IMR-90 (cell line): ENCODE measurements at regions not wholly inside any gene's neighbourhood (a gene's known extent, or its start where the extent isn't known, plus 50 kb on each side); places are given as distances from the start of the nearest gene placed in this dataset.

Source experiments
- ATAC-seq: fragments of 200-7000 bp; cut with Tn5 transposase; 2 replicates; pipeline ENCODE4 v1.9.1; 2020; ENCODE audit warnings: low read depth, mild to moderate bottlenecking, moderate library complexity
- BruUV-seq: library from RNA; stranded (reverse); fragments of 400-500 nt; replicated peaks from 2 replicates; lab custom pipeline; 2021; lab: Mats Ljungman, UMichigan
- CTCF ChIA-PET: fragments of 300-600 bp; formaldehyde crosslinking; extraction: SDS; loops from one replicate; lab custom pipeline; 2021; ENCODE audit warnings: antibody characterized with exemption; lab: Yijun Ruan, JAX
- POLR2A ChIA-PET: fragments of 300-600 bp; sonication (Branson Sonifier 250); formaldehyde crosslinking; loops from one replicate; lab custom pipeline; 2022; ENCODE audit warnings: antibody characterized with exemption; ENCODE audit not compliant: unreplicated experiment; lab: Charles Lee
- DNase-seq: peaks from one replicate; pipeline ENCODE4 v3.0.0; 2013
- H2AFZ ChIP-seq: replicated peaks from 2 replicates; pipeline ENCODE3; 2013; ENCODE audit warnings: low read length, mild to moderate bottlenecking; ENCODE audit not compliant: poor library complexity
- H2AK5ac ChIP-seq: 2 replicates; pipeline ENCODE4 v1.6.1; 2013; ENCODE audit warnings: low read depth, low read length, inconsistent platforms
- H2AK9ac ChIP-seq: replicated peaks from 2 replicates; pipeline ENCODE3; 2013; ENCODE audit warnings: mild to moderate bottlenecking, low read depth, low read length, moderate library complexity; ENCODE audit not compliant: poor library complexity
- H2BK120ac ChIP-seq: 2 replicates; pipeline ENCODE4 v1.6.1; 2013; ENCODE audit warnings: low read depth, low read length, inconsistent platforms
- H2BK15ac ChIP-seq: 3 replicates; pipeline ENCODE4 v1.6.1; 2013; ENCODE audit warnings: low read depth, low read length, inconsistent platforms
- H2BK20ac ChIP-seq: 2 replicates; pipeline ENCODE4 v1.6.1; 2013; ENCODE audit warnings: low read depth, mild to moderate bottlenecking, inconsistent platforms, low read length, moderate library complexity
- H2BK5ac ChIP-seq: 2 replicates; pipeline ENCODE4 v1.6.1; 2013; ENCODE audit warnings: mild to moderate bottlenecking, low read depth, low read length, inconsistent platforms; ENCODE audit not compliant: poor library complexity, severe bottlenecking
- H3K14ac ChIP-seq: replicated peaks from 2 replicates; pipeline ENCODE4 v1.6.1; 2013; ENCODE audit warnings: low read depth, low read length, inconsistent platforms
- H3K18ac ChIP-seq: 2 replicates; pipeline ENCODE4 v1.6.1; 2013; ENCODE audit warnings: low read depth, low read length, control low read depth
- H3K23ac ChIP-seq: 2 replicates; pipeline ENCODE4 v1.6.1; 2013; ENCODE audit warnings: low read depth, low read length, inconsistent platforms
- H3K27ac ChIP-seq: 2 replicates; pipeline ENCODE4 v1.5.1; 2013; ENCODE audit warnings: mild to moderate bottlenecking, control low read depth, low read length; ENCODE audit not compliant: insufficient read depth
- H3K27me3 ChIP-seq: 2 replicates; pipeline ENCODE4 v1.6.1; 2013; ENCODE audit warnings: low read length; ENCODE audit not compliant: control insufficient read depth, insufficient read depth
- H3K36me3 ChIP-seq: 2 replicates; pipeline ENCODE4 v1.6.1; 2013; ENCODE audit warnings: low read length, mixed read lengths; ENCODE audit not compliant: control insufficient read depth, insufficient read depth
- H3K4ac ChIP-seq: 2 replicates; pipeline ENCODE4 v1.6.1; 2013; ENCODE audit warnings: low read depth, low read length, inconsistent platforms
- H3K4me1 ChIP-seq: 2 replicates; pipeline ENCODE4 v1.6.1; 2013; ENCODE audit warnings: low read length, mixed read lengths; ENCODE audit not compliant: control insufficient read depth, insufficient read depth
- H3K4me2 ChIP-seq: 2 replicates; pipeline ENCODE4 v1.6.1; 2013; ENCODE audit warnings: low read depth, mild to moderate bottlenecking, control low read depth, low read length, moderate library complexity
- H3K4me3 ChIP-seq: 2 replicates; pipeline ENCODE4 v1.5.1; 2013; ENCODE audit warnings: low read depth, mild to moderate bottlenecking, control low read depth, low read length, moderate library complexity; ENCODE audit not compliant: insufficient read depth
- H3K56ac ChIP-seq: 2 replicates; pipeline ENCODE4 v1.6.1; 2013; ENCODE audit warnings: low read length, inconsistent platforms; ENCODE audit not compliant: insufficient read depth; ENCODE audit errors: extremely low read depth
- H3K79me1 ChIP-seq, 2 experiments: 2 replicates each; pipeline ENCODE4 v1.6.1; 2013; ENCODE audit warnings: low read length in 2 of 2, inconsistent platforms in 1 of 2, low read depth in 1 of 2
- H3K9ac ChIP-seq: 2 replicates; pipeline ENCODE4 v1.6.1; 2013; ENCODE audit warnings: low read depth, low read length, control low read depth
- H3K9me1 ChIP-seq: 2 replicates; pipeline ENCODE4 v1.6.1; 2013; ENCODE audit warnings: low read length, inconsistent platforms; ENCODE audit not compliant: insufficient read depth
- H3K9me3 ChIP-seq: 2 replicates; pipeline ENCODE4 v1.6.1; 2013; ENCODE audit warnings: low read length; ENCODE audit not compliant: control insufficient read depth, insufficient read depth
- H4K20me1 ChIP-seq: 2 replicates; pipeline ENCODE4 v1.6.1; 2013; ENCODE audit warnings: low read length, inconsistent platforms; ENCODE audit not compliant: insufficient read depth
- H4K5ac ChIP-seq: 2 replicates; pipeline ENCODE4 v1.6.1; 2013; ENCODE audit warnings: mild to moderate bottlenecking, low read depth, low read length, control low read depth
- H4K8ac ChIP-seq, 2 experiments: 2 replicates each; pipeline ENCODE4 v1.6.1; 2013; ENCODE audit warnings: low read depth in 2 of 2, low read length in 2 of 2, control low read depth in 1 of 2, inconsistent platforms in 1 of 2
- H4K91ac ChIP-seq: 2 replicates; pipeline ENCODE4 v1.6.1; 2013; ENCODE audit warnings: low read depth, low read length, inconsistent platforms; ENCODE audit not compliant: insufficient read depth
- BHLHE40 ChIP-seq: fragments of 150-350 bp; IDR thresholded peaks from 2 replicates; pipeline ENCODE4 v1.6.1; 2016; ENCODE audit warnings: mild to moderate bottlenecking, low read depth, low read length
- CEBPB ChIP-seq: IDR thresholded peaks from 2 replicates; pipeline ENCODE4 v1.6.1; 2012; ENCODE audit warnings: low read depth, low read length, improper control_type of control experiment
- CHD1 ChIP-seq: IDR thresholded peaks from 2 replicates; pipeline ENCODE4 v1.6.1; 2012; ENCODE audit warnings: low read depth, low read length, improper control_type of control experiment
- ELK1 ChIP-seq: fragments of 150-350 bp; IDR thresholded peaks from 2 replicates; pipeline ENCODE4 v1.6.1; 2016; ENCODE audit warnings: low read depth, mild to moderate bottlenecking, low read length, moderate library complexity, borderline replicate concordance
- FOS ChIP-seq: fragments of 150-350 bp; IDR thresholded peaks from 2 replicates; pipeline ENCODE4 v1.6.1; 2016; ENCODE audit warnings: low read depth, low read length
- MAFK ChIP-seq: IDR thresholded peaks from 2 replicates; pipeline ENCODE4 v1.6.1; 2012; ENCODE audit warnings: low read depth, low read length, improper control_type of control experiment
- POLR2A ChIP-seq: IDR thresholded peaks from 2 replicates; pipeline ENCODE4 v1.6.1; 2012; ENCODE audit warnings: mild to moderate bottlenecking, low read depth, low read length
- RAD21 ChIP-seq: IDR thresholded peaks from 2 replicates; pipeline ENCODE4 v1.6.1; 2012; ENCODE audit warnings: low read length, improper control_type of control experiment
- RFX5 ChIP-seq: IDR thresholded peaks from 2 replicates; pipeline ENCODE4 v1.8.0; 2012; ENCODE audit warnings: low read depth, mild to moderate bottlenecking, low read length, moderate library complexity
- SMC3 ChIP-seq: fragments of 150-350 bp; IDR thresholded peaks from 2 replicates; pipeline ENCODE4 v1.6.1; 2016; ENCODE audit warnings: low read depth, mild to moderate bottlenecking, antibody characterized with exemption, low read length, moderate library complexity
- WGBS, 2 experiments: methylation state at CpG; one replicate each; pipeline versions ENCODE4 v1.1.5 to v1.1.7; 2013; ENCODE audit warnings: missing lambda C conversion rate in 2 of 2; ENCODE audit not compliant: insufficient read length in 1 of 2; ENCODE audit errors: extremely low coverage in 2 of 2; 5-methylcytosine and 5-hydroxymethylcytosine counted together
- dilution Hi-C: fragments of 300-500 bp; cut with HindIII; formaldehyde crosslinking; loops from one replicate; pipeline ENCODE4 v1.14.3; 2018; ENCODE audit warnings: low sequenced_read_pairs; ENCODE audit not compliant: unreplicated experiment
- in situ Hi-C: fragments of 300-500 bp; cut with MboI; formaldehyde crosslinking; loops from 3 replicates; pipeline ENCODE4 v1.14.3; 2019; ENCODE audit warnings: low sequenced_read_pairs, inconsistent platforms, mixed read lengths
- intact Hi-C: fragments of 100-400 bp; cut with micrococcal nuclease; formaldehyde crosslinking; loops from 2 replicates; pipeline ENCODE4 v1.10.0; 2022
- TF ChIP-seq, protein P1 (sequence below): conservative IDR thresholded peaks from 2 replicates; pipeline ENCODE4 v1.5.1; 2012; ENCODE audit warnings: mild to moderate bottlenecking, low read depth, low read length, improper control_type of control experiment

DNA sequence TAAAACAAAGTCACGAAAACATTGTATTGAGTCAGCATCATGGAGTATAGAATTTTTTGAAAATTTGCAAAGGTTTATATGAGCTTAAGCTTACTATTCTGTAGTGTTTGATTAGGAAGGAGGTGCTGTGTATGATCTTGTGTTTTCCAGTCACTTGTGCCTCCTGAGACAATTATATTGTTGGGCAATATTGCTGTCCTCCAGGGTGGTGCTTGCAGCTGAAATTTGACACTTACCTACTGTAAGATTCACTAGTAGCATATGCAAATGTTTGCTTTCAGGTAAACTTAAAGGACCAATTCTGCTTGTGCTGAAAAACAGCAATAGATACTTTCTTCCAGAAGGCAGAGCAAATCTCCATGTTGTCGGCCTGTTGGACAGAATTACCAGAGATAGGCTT, 268.0 kb downstream of the TGFB2 start:
- H2BK120ac ChIP-seq: no peak overlapping the region
- no peak overlapping the region for H4K8ac ChIP-seq
- intact Hi-C loops (no loop called here), in situ Hi-C loops (no loop called here), dilution Hi-C loops (no loop called here)
- DNase-seq: no peak
- H3K4me2 ChIP-seq: no peak overlapping the region
- CTCF ChIA-PET: no interaction called here
- ATAC-seq: no peak
- H3K9me3 ChIP-seq: peaks cover 3% of the 10 kb centered on the region; the same call in 1 of the 2 replicates
- H3K56ac ChIP-seq: no peak overlapping the region
- H3K4me3 ChIP-seq: no peak overlapping the region
- H3K4ac ChIP-seq: no peak overlapping the region
- no peak overlapping the region for H4K5ac ChIP-seq
- H3K14ac ChIP-seq: no peak overlapping the region
- H2AFZ ChIP-seq: no peak overlapping the region
- no peak overlapping the region for H2AK5ac ChIP-seq
- H3K27ac ChIP-seq: no peak overlapping the region
- H4K20me1 ChIP-seq: no peaks in the 10 kb centered on the region
- no peak overlapping the region for H2BK5ac ChIP-seq
- H3K36me3 ChIP-seq: no peaks in the 10 kb centered on the region
- H2AK9ac ChIP-seq: no peak overlapping the region
- no peaks in the 10 kb centered on the region for H3K4me1 ChIP-seq
- no peaks in the 10 kb centered on the region for H3K27me3 ChIP-seq
- no peaks in the 10 kb centered on the region for H3K79me1 ChIP-seq
- BruUV-seq: no TSS peak
- WGBS, 2 experiments: no CpG with 5 or more reads among the region's 2 CpGs
- H3K9me1 ChIP-seq: no peaks in the 10 kb centered on the region
- H3K18ac ChIP-seq: no peak overlapping the region
- no peak overlapping the region for H3K9ac ChIP-seq
- no peak overlapping the region for H2BK15ac ChIP-seq
- no peak overlapping the region for H2BK20ac ChIP-seq
- POLR2A ChIA-PET: no interaction called here
- H3K23ac ChIP-seq: no peak overlapping the region
- TF ChIP-seq FOS (no peak), CEBPB (no peak), MAFK (no peak), POLR2A (no peak), CHD1 (no peak), RFX5 (no peak), RAD21 (no peak), BHLHE40 (no peak), ELK1 (no peak), SMC3 (no peak)
- TF ChIP-seq, protein P1, sequence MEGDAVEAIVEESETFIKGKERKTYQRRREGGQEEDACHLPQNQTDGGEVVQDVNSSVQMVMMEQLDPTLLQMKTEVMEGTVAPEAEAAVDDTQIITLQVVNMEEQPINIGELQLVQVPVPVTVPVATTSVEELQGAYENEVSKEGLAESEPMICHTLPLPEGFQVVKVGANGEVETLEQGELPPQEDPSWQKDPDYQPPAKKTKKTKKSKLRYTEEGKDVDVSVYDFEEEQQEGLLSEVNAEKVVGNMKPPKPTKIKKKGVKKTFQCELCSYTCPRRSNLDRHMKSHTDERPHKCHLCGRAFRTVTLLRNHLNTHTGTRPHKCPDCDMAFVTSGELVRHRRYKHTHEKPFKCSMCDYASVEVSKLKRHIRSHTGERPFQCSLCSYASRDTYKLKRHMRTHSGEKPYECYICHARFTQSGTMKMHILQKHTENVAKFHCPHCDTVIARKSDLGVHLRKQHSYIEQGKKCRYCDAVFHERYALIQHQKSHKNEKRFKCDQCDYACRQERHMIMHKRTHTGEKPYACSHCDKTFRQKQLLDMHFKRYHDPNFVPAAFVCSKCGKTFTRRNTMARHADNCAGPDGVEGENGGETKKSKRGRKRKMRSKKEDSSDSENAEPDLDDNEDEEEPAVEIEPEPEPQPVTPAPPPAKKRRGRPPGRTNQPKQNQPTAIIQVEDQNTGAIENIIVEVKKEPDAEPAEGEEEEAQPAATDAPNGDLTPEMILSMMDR: no peak
- H4K91ac ChIP-seq: no peak overlapping the region
